ENCODE measurements at regions not wholly inside any gene's neighbourhood (a gene's known extent, or its start where the extent isn't known, plus 50 kb on each side); places are given as distances from the start of the nearest gene placed in this dataset.

GRCh38 chr10:130491011-130491692 is 355.0 kb downstream of the GLRX3 start:
- no peaks in the 10 kb centered on the region for H3K27me3 ChIP-seq (ENCODE audit: insufficient read depth)
- TF ChIP-seq JUNB (IDR thresholded peaks at IDR 0.05; ENCODE audit: unreplicated experiment) (no peak), ZNF114 (CRISPR knock-in tag; IDR thresholded peaks at IDR 0.05) (no peak), CREB1 (CRISPR knock-in tag; IDR thresholded peaks at IDR 0.05; ENCODE audit: low read depth) (no peak), EZH2phosphoT487 (IDR thresholded peaks at IDR 0.05; ENCODE audit: unreplicated experiment) (no peak), ZNF331 (CRISPR knock-in tag; IDR thresholded peaks at IDR 0.05; ENCODE audit: low read depth) (no peak), REST (IDR thresholded peaks at IDR 0.05; ENCODE audit: unreplicated experiment) (no peak), STAT1 (IDR thresholded peaks at IDR 0.05; ENCODE audit: unreplicated experiment) (no peak), ETS1 (IDR thresholded peaks at IDR 0.05) (no peak), NANOG (IDR thresholded peaks at IDR 0.05; ENCODE audit: borderline replicate concordance) (no peak), POLR2AphosphoS5 (IDR thresholded peaks at IDR 0.05; ENCODE audit: low read depth) (no peak), EZH2 (IDR thresholded peaks at IDR 0.05; ENCODE audit: low read depth, unreplicated experiment) (no peak)
- TF ChIP-seq, protein P1, sequence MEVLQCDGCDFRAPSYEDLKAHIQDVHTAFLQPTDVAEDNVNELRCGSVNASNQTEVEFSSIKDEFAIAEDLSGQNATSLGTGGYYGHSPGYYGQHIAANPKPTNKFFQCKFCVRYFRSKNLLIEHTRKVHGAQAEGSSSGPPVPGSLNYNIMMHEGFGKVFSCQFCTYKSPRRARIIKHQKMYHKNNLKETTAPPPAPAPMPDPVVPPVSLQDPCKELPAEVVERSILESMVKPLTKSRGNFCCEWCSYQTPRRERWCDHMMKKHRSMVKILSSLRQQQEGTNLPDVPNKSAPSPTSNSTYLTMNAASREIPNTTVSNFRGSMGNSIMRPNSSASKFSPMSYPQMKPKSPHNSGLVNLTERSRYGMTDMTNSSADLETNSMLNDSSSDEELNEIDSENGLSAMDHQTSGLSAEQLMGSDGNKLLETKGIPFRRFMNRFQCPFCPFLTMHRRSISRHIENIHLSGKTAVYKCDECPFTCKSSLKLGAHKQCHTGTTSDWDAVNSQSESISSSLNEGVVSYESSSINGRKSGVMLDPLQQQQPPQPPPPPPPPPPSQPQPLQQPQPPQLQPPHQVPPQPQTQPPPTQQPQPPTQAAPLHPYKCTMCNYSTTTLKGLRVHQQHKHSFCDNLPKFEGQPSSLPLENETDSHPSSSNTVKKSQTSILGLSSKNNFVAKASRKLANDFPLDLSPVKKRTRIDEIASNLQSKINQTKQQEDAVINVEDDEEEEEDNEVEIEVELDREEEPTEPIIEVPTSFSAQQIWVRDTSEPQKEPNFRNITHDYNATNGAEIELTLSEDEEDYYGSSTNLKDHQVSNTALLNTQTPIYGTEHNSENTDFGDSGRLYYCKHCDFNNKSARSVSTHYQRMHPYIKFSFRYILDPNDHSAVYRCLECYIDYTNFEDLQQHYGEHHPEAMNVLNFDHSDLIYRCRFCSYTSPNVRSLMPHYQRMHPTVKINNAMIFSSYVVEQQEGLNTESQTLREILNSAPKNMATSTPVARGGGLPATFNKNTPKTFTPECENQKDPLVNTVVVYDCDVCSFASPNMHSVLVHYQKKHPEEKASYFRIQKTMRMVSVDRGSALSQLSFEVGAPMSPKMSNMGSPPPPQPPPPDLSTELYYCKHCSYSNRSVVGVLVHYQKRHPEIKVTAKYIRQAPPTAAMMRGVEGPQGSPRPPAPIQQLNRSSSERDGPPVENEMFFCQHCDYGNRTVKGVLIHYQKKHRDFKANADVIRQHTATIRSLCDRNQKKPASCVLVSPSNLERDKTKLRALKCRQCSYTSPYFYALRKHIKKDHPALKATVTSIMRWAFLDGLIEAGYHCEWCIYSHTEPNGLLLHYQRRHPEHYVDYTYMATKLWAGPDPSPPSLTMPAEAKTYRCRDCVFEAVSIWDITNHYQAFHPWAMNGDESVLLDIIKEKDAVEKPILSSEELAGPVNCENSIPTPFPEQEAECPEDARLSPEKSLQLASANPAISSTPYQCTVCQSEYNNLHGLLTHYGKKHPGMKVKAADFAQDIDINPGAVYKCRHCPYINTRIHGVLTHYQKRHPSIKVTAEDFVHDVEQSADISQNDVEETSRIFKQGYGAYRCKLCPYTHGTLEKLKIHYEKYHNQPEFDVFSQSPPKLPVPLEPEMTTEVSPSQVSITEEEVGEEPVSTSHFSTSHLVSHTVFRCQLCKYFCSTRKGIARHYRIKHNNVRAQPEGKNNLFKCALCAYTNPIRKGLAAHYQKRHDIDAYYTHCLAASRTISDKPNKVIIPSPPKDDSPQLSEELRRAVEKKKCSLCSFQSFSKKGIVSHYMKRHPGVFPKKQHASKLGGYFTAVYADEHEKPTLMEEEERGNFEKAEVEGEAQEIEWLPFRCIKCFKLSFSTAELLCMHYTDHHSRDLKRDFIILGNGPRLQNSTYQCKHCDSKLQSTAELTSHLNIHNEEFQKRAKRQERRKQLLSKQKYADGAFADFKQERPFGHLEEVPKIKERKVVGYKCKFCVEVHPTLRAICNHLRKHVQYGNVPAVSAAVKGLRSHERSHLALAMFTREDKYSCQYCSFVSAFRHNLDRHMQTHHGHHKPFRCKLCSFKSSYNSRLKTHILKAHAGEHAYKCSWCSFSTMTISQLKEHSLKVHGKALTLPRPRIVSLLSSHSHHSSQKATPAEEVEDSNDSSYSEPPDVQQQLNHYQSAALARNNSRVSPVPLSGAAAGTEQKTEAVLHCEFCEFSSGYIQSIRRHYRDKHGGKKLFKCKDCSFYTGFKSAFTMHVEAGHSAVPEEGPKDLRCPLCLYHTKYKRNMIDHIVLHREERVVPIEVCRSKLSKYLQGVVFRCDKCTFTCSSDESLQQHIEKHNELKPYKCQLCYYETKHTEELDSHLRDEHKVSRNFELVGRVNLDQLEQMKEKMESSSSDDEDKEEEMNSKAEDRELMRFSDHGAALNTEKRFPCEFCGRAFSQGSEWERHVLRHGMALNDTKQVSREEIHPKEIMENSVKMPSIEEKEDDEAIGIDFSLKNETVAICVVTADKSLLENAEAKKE (CRISPR knock-in tag; IDR thresholded peaks at IDR 0.05), result no peak
- ATAC-seq (no peak), DNase-seq (ENCODE audit: low spot score) (no peak)
- H3F3A ChIP-seq (replicated peaks; ENCODE audit: low read depth), result no peaks in the 10 kb centered on the region
- H3K4me2 ChIP-seq, result no peak overlapping the region
- no peak overlapping the region for H3K27ac Mint-ChIP-seq
- H3K4me3 Mint-ChIP-seq, result no peak overlapping the region
- H3K27ac ChIP-seq (ENCODE audit: low read depth), result no peak overlapping the region
- H3K4me1 Mint-ChIP-seq, result no peaks in the 10 kb centered on the region
- peaks cover 4% of the 10 kb centered on the region for H3K27me3 Mint-ChIP-seq (ENCODE audit: insufficient read depth, low read depth, poor library complexity)
- no peak overlapping the region for H2AFZ ChIP-seq
- no peaks in the 10 kb centered on the region for H3K4me1 ChIP-seq (ENCODE audit: insufficient read depth)
- peaks cover 100% of the 10 kb centered on the region for H3K9me3 Mint-ChIP-seq
- H3K36me3 Mint-ChIP-seq (ENCODE audit: low read depth), result peaks cover 48% of the 10 kb centered on the region
- no peaks in the 10 kb centered on the region for H3K9me2 ChIP-seq (ENCODE audit: insufficient read depth)
- no peak overlapping the region for H3K4me3 ChIP-seq
- H4K20me1 ChIP-seq (replicated peaks; ENCODE audit: insufficient read depth), result no peaks in the 10 kb centered on the region
- no peaks in the 10 kb centered on the region for H3K79me2 ChIP-seq (replicated peaks; ENCODE audit: insufficient read depth)
- H3K36me3 ChIP-seq (ENCODE audit: insufficient read depth), result no peaks in the 10 kb centered on the region

Data from GM23338 (cell line).